Dedifferentiated amniotic fluid mesenchymal stem cell (primary cell): ENCODE measurements at regions not wholly inside any gene's neighbourhood (a gene's known extent, or its start where the extent isn't known, plus 50 kb on each side); places are given as distances from the start of the nearest gene placed in this dataset.
A peak's percentile ranks its signal among the peaks of the same experiment; 100 is the strongest.
"Not testable (repeated sequence)": the region's sequence is repeated elsewhere in the genome, so short reads cannot be mapped to it uniquely, and the experiment has no call there.

Source experiments
- DNase-seq: peaks from one replicate; pipeline ENCODE4 v3.0.0-alpha.2; 2016; ENCODE audit errors: extremely low spot score

GRCh38 chr2:83155826-83156225, 1303.3 kb downstream of the SUCLG1 start:
- DNase-seq: no peak

- DNase-seq: no peak
Observed at GRCh38 chr2:83143946-83144345, 1315.1 kb downstream of the SUCLG1 start.

- DNase-seq: no peak
Observed at GRCh38 chr2:83142934-83143333, 1316.1 kb downstream of the SUCLG1 start.

- no peak for DNase-seq
Observed at GRCh38 chr2:83115606-83116005, 1343.5 kb downstream of the SUCLG1 start.

- no peak for DNase-seq
Observed at GRCh38 chr2:83115155-83115554, 1343.9 kb downstream of the SUCLG1 start.

- DNase-seq: no peak
Observed at GRCh38 chr2:83113953-83114352, 1345.1 kb downstream of the SUCLG1 start.

GRCh38 chr2:83112858-83113257, 1346.2 kb downstream of the SUCLG1 start:
- DNase-seq: peak; percentile 30

GRCh38 chr2:83109284-83109683, 1349.8 kb downstream of the SUCLG1 start:
- no peak for DNase-seq

GRCh38 chr2:83106853-83107252, 1352.2 kb downstream of the SUCLG1 start:
- no peak for DNase-seq

- DNase-seq: no peak
Observed at GRCh38 chr2:83104202-83104601, 1354.9 kb downstream of the SUCLG1 start.

- DNase-seq: peak; percentile 89
Observed at GRCh38 chr2:83103613-83104012, 1355.5 kb downstream of the SUCLG1 start.

- DNase-seq: not testable (repeated sequence)
Observed at GRCh38 chr2:83089051-83089450, 1370.0 kb downstream of the SUCLG1 start.

- no peak for DNase-seq
Observed at GRCh38 chr2:83085869-83086268, 1373.2 kb downstream of the SUCLG1 start.

- peak; percentile 27 for DNase-seq
Observed at GRCh38 chr2:83081826-83082690, 1377.0 kb downstream of the SUCLG1 start.

- no peak for DNase-seq
Observed at GRCh38 chr2:83079007-83079406, 1380.1 kb downstream of the SUCLG1 start.

GRCh38 chr2:83072767-83073166, 1386.3 kb downstream of the SUCLG1 start:
- no peak for DNase-seq

GRCh38 chr2:83071914-83072313, 1387.2 kb downstream of the SUCLG1 start:
- DNase-seq: no peak

GRCh38 chr2:83071352-83071751, 1387.7 kb downstream of the SUCLG1 start:
- DNase-seq: no peak

- DNase-seq: no peak
Observed at GRCh38 chr2:83069724-83070123, 1389.4 kb downstream of the SUCLG1 start.

GRCh38 chr2:83068714-83069113, 1390.4 kb downstream of the SUCLG1 start:
- no peak for DNase-seq

- DNase-seq: no peak
Observed at GRCh38 chr2:83067947-83068346, 1391.1 kb downstream of the SUCLG1 start.

- no peak for DNase-seq
Observed at GRCh38 chr2:83063933-83064332, 1395.1 kb downstream of the SUCLG1 start.

GRCh38 chr2:83063511-83063910, 1395.6 kb downstream of the SUCLG1 start:
- no peak for DNase-seq

- DNase-seq: no peak
Observed at GRCh38 chr2:83058683-83059082, 1400.4 kb downstream of the SUCLG1 start.
